ENCODE measurements at regions not wholly inside any gene's neighbourhood (a gene's known extent, or its start where the extent isn't known, plus 50 kb on each side); places are given as distances from the start of the nearest gene placed in this dataset.

DNA sequence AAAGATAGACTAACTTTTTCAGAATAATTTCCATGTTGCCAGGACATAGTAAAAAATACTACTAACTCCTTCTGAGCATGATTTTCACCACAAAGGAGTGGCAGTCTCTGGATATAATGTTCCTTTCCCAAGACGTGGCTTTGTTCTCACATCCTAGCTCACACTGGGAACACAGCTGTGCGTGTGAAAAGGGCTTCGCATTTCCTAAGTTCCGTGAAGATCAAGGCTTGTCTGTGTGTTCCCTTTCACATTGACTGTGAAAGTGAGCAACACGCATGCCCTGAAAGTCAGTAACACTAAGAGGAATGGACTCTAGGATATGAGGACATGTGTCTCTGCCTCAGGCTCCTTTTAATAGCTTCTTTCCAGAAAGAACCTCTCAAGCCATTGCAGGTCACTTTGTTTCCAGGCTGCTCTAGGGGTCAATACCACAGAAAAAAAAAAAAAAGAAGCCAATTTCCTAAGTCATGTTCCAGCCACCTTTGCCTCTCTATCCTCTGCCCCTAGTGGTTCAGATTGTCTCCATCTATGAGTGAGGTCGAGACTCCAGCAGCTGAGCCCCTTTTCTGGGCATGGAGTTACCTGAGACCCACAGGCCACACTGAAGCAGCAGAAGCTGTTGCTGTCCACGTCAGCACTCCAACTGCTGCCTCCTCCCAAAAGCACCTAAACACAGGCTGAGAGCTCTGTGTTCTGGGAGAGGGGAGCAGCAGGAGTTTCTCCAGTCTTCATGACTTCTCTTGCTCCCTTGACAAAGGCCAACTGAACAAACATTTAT is 355.9 kb downstream of the RSL24D1 start:
- DNase-seq (ENCODE audit: low read depth), result no peak
- no peak overlapping the region for H3K4me3 ChIP-seq (ENCODE audit: low read depth, low read length)
- TF ChIP-seq, protein P1, sequence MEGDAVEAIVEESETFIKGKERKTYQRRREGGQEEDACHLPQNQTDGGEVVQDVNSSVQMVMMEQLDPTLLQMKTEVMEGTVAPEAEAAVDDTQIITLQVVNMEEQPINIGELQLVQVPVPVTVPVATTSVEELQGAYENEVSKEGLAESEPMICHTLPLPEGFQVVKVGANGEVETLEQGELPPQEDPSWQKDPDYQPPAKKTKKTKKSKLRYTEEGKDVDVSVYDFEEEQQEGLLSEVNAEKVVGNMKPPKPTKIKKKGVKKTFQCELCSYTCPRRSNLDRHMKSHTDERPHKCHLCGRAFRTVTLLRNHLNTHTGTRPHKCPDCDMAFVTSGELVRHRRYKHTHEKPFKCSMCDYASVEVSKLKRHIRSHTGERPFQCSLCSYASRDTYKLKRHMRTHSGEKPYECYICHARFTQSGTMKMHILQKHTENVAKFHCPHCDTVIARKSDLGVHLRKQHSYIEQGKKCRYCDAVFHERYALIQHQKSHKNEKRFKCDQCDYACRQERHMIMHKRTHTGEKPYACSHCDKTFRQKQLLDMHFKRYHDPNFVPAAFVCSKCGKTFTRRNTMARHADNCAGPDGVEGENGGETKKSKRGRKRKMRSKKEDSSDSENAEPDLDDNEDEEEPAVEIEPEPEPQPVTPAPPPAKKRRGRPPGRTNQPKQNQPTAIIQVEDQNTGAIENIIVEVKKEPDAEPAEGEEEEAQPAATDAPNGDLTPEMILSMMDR (IDR thresholded peaks at IDR 0.05; ENCODE audit: insufficient read depth, low read length), result no peak

- no peak for DNase-seq (ENCODE audit: low read depth)
- TF ChIP-seq, protein P1 (IDR thresholded peaks at IDR 0.05; ENCODE audit: insufficient read depth, low read length), result no peak
- H3K4me3 ChIP-seq (ENCODE audit: low read depth, low read length), result no peak overlapping the region
Observed at GRCh38 chr15:54839379-54839778, 357.4 kb downstream of the RSL24D1 start.

GRCh38 chr15:54836052-54836795 is 360.5 kb downstream of the RSL24D1 start:
- no peak overlapping the region for H3K4me3 ChIP-seq (ENCODE audit: low read depth, low read length)
- TF ChIP-seq, protein P1 (IDR thresholded peaks at IDR 0.05; ENCODE audit: insufficient read depth, low read length), result no peak
- DNase-seq (ENCODE audit: low read depth), result no peak

DNA sequence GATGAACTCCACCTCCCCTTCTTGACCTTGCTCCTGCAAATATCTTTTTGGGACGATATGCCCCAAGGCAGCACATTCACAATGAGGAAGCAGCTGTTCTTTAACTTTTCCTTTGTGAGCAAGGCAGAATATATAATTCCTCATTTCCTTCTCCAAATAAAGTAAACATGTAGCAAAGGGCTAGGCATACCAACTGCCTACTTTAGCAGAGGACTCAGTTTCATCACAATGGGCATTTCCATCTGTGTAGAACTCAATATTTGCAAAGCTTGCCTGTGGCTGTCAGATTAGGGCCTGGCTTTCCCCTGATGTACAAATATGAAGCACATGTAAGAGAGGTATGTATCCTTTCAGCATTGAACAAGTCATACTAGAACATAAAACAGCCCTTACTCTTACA is 366.9 kb downstream of the RSL24D1 start:
- no peak overlapping the region for H3K4me3 ChIP-seq (ENCODE audit: low read depth, low read length)
- TF ChIP-seq, protein P1 (IDR thresholded peaks at IDR 0.05; ENCODE audit: insufficient read depth, low read length), result no peak
- DNase-seq (ENCODE audit: low read depth), result no peak

DNA sequence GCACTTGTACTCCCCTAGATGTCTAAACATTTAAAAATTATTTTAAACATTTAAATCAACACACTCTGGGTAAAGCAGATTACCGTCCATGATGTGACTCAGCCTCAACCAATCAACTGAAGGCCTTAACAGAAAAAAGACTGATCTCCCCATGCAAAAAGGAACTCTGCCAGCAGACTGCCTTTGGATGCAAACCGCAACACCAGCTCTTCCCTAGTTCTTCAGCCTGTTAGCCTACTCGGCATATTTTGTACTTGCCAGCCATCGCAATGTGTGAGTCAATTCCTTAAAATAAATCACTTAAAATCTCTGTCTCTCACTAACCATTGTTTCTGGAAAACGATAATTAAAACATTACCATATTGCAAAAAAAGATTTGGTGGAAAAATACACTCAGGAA is 375.9 kb downstream of the RSL24D1 start:
- no peak for DNase-seq (ENCODE audit: low read depth)
- TF ChIP-seq, protein P1 (IDR thresholded peaks at IDR 0.05; ENCODE audit: insufficient read depth, low read length), result no peak

DNA sequence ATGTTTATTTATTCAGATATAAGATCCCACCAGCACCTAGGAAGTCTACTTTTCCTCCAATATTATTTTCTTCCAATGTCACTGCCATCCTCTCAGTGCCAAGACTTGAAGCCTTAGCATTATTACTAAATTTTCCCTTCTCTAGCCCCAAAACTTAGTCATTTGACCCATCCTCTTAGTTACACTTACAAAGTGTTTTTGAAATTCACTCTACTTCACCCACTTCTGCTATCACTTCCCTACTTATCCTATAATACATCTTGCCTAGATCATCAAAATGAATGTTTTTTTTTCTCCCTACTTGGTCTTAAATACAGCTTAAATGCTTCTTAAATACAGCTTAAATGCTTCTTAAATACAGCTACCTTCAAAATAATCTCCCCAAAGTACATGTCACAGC is 376.6 kb downstream of the RSL24D1 start:
- H3K4me3 ChIP-seq (ENCODE audit: low read depth, low read length), result no peak overlapping the region
- TF ChIP-seq, protein P1 (IDR thresholded peaks at IDR 0.05; ENCODE audit: insufficient read depth, low read length), result no peak
- DNase-seq (ENCODE audit: low read depth), result no peak

More for the DNA sequence above, 375.9 kb downstream of the RSL24D1 start:
- no peak overlapping the region for H3K4me3 ChIP-seq (ENCODE audit: low read depth, low read length)
